Fibroblast of peridontal ligament (primary cell): ENCODE measurements at regions not wholly inside any gene's neighbourhood (a gene's known extent, or its start where the extent isn't known, plus 50 kb on each side); places are given as distances from the start of the nearest gene placed in this dataset.
A peak's percentile ranks its signal among the peaks of the same experiment; 100 is the strongest.

ENCODE experiments used
- DNase-seq: peaks from one replicate; pipeline ENCODE4 v3.0.0-alpha.2; 2010; ENCODE audit errors: extremely low read depth

DNA sequence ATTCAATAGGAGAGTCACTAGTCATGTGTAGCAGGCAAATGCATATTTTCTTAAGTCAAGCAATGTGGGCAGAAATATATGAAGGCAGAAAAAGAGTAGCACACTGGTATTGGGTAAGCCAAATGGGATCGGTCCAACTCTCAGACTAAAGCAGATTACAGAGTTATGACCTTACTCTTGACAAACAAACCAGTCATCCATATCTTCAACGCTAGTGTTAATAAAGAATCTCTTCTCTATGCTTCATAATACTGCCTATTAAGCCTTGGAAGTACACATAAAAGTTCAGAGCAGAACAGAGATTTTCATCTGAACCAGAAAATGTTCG lies 320.2 kb upstream of the JARID2 start:
- DNase-seq = peak; percentile 86

DNA sequence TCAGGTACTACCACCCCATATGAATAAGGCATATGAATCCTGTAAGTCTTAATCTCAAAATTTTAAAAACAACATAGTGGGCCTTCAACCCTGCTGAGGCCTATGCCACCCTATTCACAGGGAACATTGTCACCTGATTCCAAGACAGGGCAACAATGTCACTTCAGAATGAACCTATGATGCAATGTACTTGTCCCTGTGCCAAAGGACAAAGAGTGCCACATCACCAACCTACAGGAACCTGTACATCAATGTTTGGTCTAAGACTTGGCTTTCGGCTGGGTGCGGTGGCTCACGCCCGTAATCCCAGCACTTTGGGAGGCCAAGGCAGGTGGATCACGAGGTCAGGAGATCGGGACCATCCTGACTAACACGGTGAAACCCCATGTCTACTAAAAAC lies 318.5 kb upstream of the JARID2 start:
- no peak for DNase-seq

DNA sequence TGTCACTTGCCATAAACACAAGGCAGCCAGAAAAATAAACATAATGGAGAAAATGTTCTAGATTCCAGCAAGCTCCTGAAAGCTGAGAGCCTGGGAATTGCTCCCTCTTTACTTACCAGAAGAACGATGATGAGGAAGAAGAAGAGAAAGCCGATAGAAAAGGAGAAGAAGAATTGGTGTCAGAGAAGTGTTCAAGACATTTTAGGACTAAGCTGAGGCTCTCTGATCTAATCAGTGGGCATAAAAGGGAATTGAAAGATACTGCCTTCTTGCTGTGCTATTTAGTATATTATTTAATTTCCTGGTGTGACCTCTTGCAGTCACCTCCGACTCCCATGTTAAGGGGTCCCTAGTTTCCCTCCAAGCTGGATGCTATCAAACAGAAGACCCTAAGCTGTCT lies 316.6 kb upstream of the JARID2 start:
- no peak for DNase-seq

DNA sequence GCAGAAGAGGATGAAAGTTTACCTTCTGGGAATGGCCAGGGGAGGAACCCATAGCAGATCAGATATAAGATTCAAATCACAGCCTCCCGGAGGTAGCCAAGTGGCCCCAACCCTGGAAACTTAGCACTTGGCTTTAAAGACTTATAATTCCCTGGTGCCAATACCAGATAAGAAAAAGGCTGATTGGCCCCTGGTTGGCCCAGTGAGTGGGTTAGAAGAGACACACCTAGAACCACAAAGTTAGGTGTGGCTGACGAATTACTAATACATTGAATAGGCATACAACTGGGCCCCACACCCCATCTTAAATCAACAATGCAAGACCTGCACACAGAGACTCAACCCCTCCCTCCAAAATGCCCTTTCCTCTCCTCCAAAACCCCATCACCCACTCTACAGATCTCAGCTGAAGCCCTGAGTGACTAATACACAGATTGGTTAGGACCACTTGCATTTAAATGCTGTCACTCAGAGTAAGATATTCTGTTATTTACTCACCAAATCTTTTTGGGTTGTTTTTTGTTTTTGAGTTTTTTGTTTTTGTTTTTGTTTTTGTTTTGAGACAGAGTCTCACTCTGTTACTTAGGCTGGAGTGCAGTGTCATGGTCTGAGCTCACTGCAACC lies 315.4 kb upstream of the JARID2 start:
- DNase-seq = no peak

DNA sequence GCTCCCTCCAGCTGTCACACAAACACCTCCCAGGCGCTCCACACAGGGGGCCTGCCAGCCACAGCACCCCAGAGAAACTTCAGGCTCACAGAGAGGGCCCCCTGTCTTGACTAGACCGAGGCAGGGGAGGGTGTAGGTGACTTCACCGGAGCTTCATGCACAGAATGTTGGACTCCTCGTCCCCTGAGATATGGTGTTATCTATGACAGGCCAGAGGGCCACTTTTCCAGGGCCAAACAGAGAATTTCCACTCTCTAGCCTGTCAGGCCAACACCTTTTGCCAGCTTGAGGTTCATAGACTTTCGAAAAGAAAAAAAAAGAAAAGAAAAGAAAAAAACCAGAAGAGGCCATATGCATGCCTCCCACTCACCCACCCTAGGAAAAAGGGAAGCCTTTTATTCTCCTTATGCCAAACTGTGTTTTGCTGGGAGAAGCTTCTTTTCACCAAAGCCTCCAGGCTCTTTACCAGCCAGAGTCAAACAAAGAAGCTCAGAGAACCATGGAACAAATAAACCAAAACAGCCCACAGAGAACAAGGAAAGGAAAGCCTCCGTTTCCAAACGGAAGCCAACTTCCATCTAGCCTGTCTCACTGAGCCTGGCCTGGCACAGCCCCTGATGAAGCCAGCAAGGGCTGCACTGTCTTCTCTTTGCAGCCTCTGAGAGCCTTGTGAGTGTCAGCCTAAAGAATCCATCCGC lies 313.2 kb upstream of the JARID2 start:
- no peak for DNase-seq

DNA sequence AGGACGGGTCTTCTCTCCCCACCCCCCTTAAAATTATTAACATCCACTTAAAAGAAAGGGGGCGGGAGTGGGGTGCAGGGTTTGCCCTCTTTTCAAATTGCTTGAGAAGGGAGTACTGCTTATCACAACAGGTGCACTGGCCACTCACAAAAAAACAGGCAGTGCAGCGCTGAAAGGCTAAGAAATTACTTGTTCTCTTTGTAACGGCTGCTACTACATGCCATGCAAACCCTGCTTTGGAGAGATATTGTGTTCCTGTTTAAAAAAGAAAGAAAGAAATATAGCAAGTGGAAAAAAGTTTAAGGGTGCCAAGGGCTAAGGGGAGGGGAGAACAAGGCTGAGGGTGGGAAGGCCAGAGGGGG lies 312.7 kb upstream of the JARID2 start:
- no peak for DNase-seq

DNA sequence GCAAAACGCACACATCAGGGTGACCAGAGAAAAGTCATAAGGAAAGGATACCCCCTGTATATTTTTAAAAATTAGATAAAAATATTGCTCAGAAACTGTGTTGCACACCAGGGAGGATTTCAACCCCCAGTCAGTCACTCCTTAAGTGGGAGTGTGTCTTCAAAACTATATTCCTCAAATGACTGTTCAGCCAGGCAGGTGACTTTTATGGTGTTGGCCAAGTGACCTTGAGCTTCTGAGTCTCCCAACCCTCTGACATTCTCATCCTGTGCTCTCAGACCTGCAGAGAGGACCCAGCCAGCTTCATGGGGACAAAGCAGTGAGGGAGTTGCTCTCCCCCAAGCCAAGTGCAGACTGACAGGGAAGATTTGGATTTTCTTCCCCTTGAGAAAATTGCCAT lies 311.9 kb upstream of the JARID2 start:
- DNase-seq = no peak

DNA sequence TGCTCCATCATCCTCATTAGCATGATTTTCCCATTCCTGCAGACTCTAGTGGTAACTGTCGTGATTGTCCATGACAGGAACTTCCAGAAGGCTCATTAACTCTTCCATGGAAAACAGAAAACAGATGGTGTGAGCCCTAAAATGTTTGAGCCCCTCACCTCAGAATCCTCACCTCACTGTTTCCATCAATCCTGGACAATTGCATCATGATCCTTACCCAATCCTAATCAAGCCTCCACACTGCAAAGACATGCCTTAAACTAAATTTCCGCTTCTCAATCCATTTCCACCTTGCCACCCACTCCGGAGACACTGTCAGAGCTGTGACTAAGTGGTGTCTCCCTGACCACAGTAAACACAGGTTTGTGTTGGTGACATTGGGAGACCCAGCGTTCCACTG lies 311.0 kb upstream of the JARID2 start:
- DNase-seq = no peak

DNA sequence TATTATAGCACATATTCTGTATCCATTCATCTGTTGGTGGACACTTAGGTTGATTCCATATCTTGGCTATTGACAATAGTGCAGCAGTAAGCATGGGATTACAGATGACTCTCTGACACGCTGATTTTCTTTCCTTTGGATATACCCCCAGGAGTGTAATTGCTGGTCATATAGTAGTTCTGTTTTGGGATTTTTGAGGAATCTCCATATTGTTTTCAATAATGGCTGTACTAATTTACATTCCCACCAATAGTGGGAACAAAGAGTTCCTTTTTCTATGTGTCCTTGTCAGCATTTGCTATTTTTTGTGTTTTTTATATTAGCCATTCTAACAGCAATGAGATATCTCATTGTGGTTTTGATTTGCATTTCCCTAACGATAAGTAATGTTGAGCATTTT lies 309.0 kb upstream of the JARID2 start:
- DNase-seq = no peak

DNA sequence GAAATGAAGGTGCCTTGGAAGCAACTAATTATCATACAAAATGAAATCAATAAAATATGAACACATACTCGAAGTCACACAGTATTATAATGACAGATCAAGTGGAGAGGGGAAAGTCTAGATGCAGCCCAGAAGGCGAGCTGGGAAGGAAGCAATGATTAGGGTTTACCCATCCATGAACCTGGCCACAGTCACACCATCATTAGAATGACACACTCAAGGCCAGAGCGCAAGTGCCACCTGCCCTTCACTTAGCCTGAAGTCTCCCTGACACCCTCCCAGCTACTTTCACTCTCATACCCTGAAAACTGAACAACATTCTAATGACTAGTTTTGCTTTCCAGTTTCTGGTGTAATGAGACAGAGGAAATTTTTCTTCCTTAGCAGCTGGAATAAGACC lies 302.8 kb upstream of the JARID2 start:
- DNase-seq = no peak

DNA sequence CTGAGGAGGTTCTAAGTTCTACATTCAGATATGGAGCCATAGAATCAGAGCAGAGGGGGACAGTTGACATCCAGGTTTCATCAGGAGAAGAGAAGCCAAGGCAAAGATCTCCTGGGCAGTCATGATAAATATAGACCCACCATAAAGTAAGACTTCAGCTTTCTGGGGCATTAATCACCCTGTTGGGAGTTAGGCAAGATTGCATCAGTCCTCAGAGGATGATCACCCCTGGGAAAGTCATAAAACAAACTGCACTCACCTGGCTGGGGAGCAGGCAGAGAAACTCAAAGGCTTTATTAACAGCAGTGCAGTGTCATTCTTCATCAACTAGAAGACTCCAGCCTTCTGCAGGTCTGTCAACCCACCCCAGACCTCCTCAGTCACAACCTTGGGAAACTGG lies 301.3 kb upstream of the JARID2 start:
- DNase-seq = no peak

DNA sequence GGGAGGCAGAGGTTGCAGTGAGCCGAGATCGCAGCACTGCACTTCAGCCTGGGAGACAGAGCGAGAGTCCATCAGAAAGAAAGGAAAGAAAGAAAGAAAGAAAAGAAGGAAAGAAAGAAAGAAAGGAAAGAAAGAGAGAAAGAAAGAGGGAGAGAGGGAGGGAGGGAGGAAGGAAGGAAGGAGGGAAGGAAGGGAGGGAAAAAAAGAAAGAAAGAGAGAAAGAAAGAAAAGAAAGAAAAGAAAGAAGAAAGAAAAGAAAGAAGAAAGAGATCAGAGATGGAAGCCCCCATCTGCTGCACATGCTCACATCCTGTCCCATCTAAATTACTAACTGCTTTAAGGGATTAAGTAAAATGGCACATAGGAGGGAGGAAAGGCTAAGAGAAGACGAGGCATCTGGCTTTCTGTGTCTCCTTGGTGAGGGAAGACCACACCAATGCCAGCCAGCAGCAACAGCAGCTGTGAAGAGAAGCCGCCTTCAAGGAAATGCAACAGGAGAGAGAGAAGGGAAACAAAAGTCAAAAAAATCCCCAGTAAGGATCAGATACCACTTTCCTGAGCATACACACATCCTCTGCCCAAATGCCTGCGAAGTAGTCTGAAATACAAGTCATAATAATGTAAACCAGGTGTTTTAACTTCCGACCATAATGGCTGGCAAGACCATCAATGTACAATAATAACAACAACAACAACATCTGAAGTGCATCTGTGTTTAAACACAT lies 300.2 kb upstream of the JARID2 start:
- DNase-seq = no peak

DNA sequence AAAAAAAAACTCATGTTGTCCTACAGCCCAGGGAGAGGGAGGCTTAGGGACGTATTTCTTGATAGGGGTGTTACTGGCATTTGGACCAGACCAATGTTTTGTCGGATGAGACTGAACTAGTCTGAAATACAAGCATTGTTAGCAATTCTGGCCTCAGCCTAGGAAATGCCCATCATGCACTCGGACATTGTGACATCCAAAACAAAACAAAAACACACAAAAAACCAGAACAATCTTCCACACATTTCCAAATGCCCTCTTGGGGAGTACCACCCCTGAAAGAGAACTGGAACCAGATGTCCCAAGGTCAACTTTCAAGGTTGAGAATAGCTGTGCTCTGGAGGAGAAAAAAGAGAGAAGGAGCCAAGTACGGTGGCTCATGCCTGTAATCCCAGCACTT lies 299.1 kb upstream of the JARID2 start:
- DNase-seq = no peak

DNA sequence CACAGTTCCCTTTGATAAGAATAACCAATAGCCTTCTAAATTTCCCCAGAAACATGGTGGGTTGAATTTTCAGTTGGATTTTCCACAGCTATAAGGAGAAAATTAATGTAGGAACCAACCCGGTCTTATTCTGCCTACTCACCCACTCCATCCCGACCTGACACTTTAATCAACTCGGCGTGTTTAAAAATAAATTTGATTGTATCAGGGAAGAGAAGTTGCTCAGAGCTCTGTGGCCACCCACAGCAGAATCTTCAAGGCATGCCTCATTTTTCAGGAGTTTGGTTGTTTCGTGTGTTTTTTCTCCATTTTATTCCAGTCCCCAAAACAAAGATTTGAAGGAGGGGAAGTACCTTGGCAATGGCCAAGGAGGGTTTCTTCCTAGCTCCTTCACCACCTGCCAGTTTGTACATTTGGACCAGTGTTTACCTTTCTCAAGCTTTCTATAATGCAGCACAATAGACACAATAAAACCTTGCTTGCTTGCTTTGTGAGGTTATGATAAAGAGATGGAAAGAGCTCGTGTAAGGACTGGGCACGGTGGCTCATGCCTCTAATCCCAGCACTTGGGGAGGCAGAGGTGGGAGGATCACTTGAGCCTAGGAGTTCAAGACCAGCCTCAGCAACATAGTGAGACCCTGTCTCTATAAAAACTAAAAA lies 297.2 kb upstream of the JARID2 start:
- no peak for DNase-seq

DNA sequence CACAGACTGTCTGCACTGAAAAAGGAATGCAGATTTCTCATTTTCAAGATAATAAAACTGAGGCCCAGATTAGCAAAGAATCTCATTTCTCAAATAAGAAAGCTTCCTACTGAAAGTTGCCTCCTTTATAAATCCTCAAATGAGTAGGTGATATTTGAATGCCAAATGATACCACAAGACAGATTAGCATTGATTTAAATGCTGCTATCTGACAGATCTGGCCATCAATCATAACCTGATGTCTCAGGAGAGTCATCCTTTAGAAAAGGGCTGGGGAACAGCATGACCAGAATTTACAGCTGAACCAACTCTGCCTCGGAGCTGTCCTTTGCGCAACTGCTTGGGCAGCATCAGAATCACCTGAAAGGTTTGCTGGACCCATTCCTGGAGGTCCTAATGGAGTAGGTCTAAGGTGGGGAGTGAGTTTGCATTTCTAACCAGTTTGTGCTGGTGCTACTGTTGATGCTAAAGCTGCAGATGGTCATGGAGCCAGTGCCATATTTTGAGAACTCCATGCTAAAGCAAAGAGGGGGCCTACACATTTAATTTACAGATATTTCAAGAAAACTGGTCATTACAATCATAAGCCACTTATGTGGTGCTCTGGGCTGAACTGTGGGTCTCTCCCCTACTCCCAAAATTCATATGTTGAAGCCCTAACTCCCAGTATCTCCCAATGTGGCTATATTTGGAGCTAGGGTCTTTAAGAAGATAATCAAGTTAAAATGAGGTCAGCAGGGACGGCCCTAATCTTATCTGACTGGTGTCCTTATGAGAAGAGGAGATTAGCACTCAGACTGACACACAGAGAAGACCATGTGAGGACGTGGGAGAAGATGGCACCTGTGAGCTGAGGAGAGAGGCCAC lies 295.5 kb upstream of the JARID2 start:
- DNase-seq = no peak

DNA sequence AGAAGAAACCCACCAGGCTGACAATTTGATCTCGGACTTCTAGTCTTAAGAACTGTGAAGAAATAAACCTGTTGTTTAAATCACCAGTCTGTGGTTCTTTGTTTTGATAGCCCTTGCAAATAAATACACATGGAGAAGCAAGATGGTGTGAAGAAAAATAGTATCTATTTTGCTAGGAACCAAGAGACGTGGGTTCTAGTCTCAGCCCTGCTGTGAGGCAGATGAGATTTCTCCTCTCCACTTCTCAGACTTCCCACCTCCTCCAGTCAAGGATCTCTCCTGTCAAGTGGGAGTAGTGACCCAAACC lies 294.9 kb upstream of the JARID2 start:
- DNase-seq = no peak

DNA sequence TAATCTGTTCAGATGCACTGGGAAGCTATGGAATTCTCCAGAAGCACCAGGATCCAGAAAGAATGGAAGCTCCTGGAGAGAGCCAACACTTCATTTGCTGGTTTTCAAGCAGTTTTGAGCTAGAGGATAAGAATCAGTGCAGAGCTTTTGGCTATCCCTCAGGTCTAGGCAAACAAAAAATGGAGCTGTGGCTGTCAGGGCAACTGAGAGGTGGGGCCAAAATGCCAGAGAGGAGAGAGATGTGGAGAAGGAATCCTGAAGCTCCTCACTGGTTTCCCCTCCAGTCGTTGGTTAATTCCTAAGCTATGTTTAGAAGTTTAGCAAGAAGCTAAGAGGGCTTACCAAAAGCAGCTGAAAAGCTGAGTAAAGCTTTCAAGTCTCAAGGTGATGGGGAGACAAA lies 294.2 kb upstream of the JARID2 start:
- peak; percentile 17 for DNase-seq

DNA sequence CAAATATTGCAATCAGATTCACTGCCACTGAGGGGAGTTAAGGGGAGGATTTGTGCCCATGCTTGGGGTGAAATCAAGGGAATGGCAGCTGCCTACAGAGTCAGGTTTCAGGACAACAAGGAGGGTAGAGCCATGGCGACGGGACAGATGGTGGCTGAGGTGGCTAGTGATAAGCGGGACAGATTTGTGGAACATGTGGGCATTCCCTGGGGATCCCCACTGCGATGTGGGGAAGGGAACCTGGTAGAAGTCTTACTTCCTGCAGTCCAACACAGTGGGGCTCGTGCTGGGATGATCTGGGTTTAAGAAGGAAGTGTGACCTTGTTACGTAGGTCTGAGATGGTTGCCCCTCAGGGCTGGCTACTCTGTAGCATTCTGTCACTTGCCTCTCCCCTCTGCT lies 292.0 kb upstream of the JARID2 start:
- DNase-seq = no peak

DNA sequence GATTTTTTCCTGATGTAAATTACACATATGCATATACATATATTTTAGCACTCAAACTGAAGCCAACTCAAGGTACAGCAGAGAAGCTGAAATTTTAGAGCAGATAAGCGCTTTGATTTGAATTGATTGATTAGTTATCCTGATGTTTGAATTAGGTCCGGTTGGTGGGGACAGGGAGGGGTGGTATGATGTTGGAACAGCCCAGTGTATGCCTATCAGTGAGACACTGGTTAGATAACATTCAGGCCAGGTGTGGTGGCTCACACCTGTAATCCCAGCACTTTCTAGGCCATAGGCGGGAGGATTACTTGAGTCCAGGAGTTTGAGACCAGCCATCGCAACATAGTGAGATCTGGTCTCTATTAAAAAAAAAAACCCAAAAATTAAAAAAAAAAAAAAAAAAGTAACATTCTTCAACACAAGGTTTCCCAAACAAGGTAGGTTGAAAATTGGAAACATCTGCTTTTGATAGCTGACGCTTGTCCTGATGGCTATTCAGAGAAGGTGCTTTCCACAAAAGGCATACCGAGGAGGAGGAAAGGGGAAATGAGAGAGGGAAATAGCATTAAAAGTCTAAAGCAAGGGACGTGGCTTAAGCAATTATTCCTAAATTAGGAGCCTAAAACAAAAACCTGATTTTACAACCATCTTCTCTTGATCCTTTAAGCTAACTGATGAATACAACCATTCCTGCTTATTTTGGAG lies 288.4 kb upstream of the JARID2 start:
- DNase-seq = no peak

DNA sequence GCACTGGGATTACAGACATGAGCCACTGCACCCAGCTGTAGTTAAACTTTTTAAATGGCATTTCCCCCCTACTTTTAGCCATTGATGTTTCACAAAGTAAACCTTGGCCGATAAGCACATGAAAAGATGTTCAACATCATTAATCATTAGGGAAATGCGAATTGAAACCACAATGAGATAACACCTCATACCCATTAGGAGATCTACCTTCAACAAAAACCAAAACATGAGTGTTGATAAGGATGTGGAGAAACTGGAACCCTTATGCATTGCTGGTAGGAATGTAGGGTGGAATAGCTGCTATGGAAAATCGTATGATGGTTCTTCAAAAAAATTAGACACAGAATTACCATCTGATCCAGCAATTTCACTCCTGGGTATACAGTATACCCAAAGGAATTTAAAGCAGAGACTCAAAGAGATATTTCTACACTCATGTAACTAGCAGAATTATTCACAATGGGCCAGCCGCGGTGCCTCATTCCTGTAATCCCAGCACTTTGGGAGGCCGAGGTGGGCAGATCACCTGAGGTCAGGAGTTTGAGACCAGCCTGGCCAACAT lies 286.5 kb upstream of the JARID2 start:
- DNase-seq = no peak

DNA sequence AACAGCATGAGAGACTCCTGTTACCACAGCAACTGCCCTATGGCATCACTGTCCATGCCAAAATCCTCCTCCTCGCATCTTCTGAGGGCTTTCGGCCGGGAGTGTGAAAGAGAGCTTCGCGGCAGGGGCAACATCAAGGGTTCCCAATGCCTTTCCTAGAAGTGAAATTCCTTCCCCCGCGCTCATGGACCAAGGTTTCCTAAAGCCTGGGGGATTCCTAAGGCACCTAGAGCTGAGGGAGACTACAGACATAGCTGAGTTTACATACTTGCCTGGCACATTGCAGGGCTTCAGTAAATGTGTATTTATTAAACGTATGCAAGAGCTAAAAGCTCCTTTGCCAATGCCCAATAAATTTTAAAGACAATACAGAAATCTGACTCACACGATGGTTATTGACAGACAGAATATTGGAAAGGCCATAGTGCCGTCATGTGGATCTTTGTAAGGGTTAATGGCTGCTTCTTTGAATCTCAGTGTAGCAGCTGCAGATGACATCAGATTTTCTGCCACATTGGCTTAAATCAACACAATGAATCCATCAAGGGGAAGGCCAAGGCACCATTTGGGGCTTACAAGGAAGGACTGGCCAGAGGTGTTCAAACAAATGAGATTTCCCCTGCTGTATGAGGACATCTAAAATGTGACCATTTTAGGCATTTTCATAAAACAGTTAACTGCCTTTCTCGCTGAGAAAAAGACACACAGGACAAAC lies 281.2 kb upstream of the JARID2 start:
- no peak for DNase-seq
